ENCODE measurements at regions not wholly inside any gene's neighbourhood (a gene's known extent, or its start where the extent isn't known, plus 50 kb on each side); places are given as distances from the start of the nearest gene placed in this dataset.

DNA sequence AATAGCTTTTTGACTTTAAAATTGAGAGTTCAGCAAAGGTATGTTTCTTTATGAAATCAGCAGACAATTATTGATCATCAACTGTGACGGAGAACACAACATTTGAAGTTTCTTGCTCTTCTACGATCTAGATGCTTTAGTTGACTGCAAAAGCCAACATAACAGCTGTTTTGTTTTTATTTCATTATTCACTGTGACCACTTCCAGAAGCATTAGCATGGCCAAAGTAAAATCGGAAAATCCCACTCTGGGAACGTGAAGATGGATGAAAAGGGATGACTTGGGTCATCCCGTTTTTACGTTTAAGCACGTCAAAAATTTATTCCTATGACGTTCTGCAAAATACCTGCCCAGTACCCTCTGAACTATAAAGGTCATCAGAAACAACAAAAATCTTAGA lies 833.0 kb upstream of the ADAMTS5 start:
- Mint-ChIP-seq H3K4me1 (ENCODE audit: low read depth, unreplicated experiment) (peaks cover 8% of the 10 kb centered on the region), H3K27me3 (ENCODE audit: insufficient read depth, unreplicated experiment) (peaks cover 3% of the 10 kb centered on the region), H3K27ac (ENCODE audit: unreplicated experiment) (no peak overlapping the region), H3K9me3 (ENCODE audit: unreplicated experiment) (no peaks in the 10 kb centered on the region), H3K4me3 (ENCODE audit: unreplicated experiment) (no peak overlapping the region), H3K36me3 (ENCODE audit: insufficient read depth, unreplicated experiment) (no peaks in the 10 kb centered on the region)
- CTCF ChIA-PET: no interaction called here
- intact Hi-C loops (cut with micrococcal nuclease; ENCODE audit: unreplicated experiment): loop anchor here (5.0 to 10.0 kb wide), 2 partner anchors 38 to 535 kb away; no protein-coding TSS in a partner anchor
- DNase-seq: no peak
- no TSS peak for BruUV-seq (replicated peaks)
- Histone ChIP-seq H3K4me1 (no peaks in the 10 kb centered on the region), H3K9me3 (no peaks in the 10 kb centered on the region), H3K4me3 (ENCODE audit: low read depth, low read length) (no peak overlapping the region), H3K36me3 (ENCODE audit: control insufficient read depth, insufficient read depth, low read length) (no peaks in the 10 kb centered on the region), H3K27me3 (replicated peaks; ENCODE audit: control insufficient read depth, insufficient read depth, low read length) (no peaks in the 10 kb centered on the region)
- TF ChIP-seq, protein P1, sequence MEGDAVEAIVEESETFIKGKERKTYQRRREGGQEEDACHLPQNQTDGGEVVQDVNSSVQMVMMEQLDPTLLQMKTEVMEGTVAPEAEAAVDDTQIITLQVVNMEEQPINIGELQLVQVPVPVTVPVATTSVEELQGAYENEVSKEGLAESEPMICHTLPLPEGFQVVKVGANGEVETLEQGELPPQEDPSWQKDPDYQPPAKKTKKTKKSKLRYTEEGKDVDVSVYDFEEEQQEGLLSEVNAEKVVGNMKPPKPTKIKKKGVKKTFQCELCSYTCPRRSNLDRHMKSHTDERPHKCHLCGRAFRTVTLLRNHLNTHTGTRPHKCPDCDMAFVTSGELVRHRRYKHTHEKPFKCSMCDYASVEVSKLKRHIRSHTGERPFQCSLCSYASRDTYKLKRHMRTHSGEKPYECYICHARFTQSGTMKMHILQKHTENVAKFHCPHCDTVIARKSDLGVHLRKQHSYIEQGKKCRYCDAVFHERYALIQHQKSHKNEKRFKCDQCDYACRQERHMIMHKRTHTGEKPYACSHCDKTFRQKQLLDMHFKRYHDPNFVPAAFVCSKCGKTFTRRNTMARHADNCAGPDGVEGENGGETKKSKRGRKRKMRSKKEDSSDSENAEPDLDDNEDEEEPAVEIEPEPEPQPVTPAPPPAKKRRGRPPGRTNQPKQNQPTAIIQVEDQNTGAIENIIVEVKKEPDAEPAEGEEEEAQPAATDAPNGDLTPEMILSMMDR (IDR thresholded peaks at IDR 0.05; ENCODE audit: insufficient read depth in 1 of 2, low read depth in 1 of 2, low read length in 1 of 2, severe bottlenecking in 1 of 2, unreplicated experiment in 1 of 2): no peak
- POLR2A ChIA-PET: no interaction called here

DNA sequence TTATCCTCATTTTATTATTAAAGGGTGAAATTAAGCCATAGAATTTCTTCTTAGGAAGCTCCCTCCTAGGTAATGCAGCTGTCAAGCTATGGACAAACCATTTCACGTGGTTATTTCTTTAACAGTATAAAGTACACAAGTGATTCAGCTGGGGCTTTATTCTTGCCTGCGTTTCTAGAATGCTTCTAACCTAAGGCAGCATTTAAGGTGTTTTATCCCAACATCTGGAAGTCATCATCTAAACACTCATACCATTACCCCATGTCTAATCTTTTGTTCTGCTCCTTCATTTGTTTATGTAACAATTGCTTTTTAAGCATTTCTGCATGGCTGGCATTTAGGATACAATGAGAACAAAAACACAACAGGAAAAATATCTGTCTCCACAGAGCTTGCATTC lies 829.2 kb upstream of the ADAMTS5 start:
- Histone ChIP-seq H3K4me3 (ENCODE audit: low read depth, low read length) (no peak overlapping the region), H3K4me1 (no peaks in the 10 kb centered on the region), H3K9me3 (no peaks in the 10 kb centered on the region), H3K36me3 (ENCODE audit: control insufficient read depth, insufficient read depth, low read length) (no peaks in the 10 kb centered on the region), H3K27me3 (replicated peaks; ENCODE audit: control insufficient read depth, insufficient read depth, low read length) (no peaks in the 10 kb centered on the region)
- Mint-ChIP-seq H3K4me3 (ENCODE audit: unreplicated experiment) (no peak overlapping the region), H3K36me3 (ENCODE audit: insufficient read depth, unreplicated experiment) (no peaks in the 10 kb centered on the region), H3K27ac (ENCODE audit: unreplicated experiment) (no peak overlapping the region), H3K4me1 (ENCODE audit: low read depth, unreplicated experiment) (no peaks in the 10 kb centered on the region), H3K9me3 (ENCODE audit: unreplicated experiment) (no peaks in the 10 kb centered on the region), H3K27me3 (ENCODE audit: insufficient read depth, unreplicated experiment) (peaks cover 3% of the 10 kb centered on the region)
- ChIA-PET POLR2A (no interaction called here), CTCF (no interaction called here)
- DNase-seq: no peak
- no TSS peak for BruUV-seq (replicated peaks)
- TF ChIP-seq, protein P1 (IDR thresholded peaks at IDR 0.05; ENCODE audit: insufficient read depth in 1 of 2, low read depth in 1 of 2, low read length in 1 of 2, severe bottlenecking in 1 of 2, unreplicated experiment in 1 of 2): no peak
- intact Hi-C loops (cut with micrococcal nuclease; ENCODE audit: unreplicated experiment): no loop called here

DNA sequence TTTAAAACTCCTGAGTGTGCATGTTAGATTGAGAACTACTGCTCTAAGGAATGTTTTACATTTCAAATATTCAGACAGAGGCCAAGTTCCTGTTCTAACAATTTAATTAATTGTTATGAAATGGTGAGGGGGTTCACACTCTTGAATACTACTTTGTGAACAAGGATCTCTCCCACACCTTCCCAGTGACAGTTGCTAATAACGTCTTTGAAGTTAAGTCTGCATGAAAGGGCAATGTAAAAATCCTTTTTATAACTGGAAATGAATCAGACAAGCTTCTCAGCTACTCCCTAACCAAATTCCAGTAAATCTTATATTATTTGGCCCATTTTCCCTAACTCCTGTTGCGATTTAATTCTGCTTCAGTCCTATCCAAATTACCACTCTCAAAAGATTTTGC lies 828.5 kb upstream of the ADAMTS5 start:
- H3K36me3 ChIP-seq (ENCODE audit: control insufficient read depth, insufficient read depth, low read length): no peaks in the 10 kb centered on the region
- H3K4me1 Mint-ChIP-seq (ENCODE audit: low read depth, unreplicated experiment): no peaks in the 10 kb centered on the region
- intact Hi-C loops (cut with micrococcal nuclease; ENCODE audit: unreplicated experiment): no loop called here
- no peaks in the 10 kb centered on the region for H3K36me3 Mint-ChIP-seq (ENCODE audit: insufficient read depth, unreplicated experiment)
- H3K27ac Mint-ChIP-seq (ENCODE audit: unreplicated experiment): no peak overlapping the region
- no peak for DNase-seq
- ChIA-PET POLR2A (no interaction called here), CTCF (no interaction called here)
- no peak overlapping the region for H3K4me3 ChIP-seq (ENCODE audit: low read depth, low read length)
- H3K9me3 Mint-ChIP-seq (ENCODE audit: unreplicated experiment): no peaks in the 10 kb centered on the region
- no peaks in the 10 kb centered on the region for H3K9me3 ChIP-seq
- TF ChIP-seq, protein P1 (IDR thresholded peaks at IDR 0.05; ENCODE audit: insufficient read depth in 1 of 2, low read depth in 1 of 2, low read length in 1 of 2, severe bottlenecking in 1 of 2, unreplicated experiment in 1 of 2): no peak
- no peak overlapping the region for H3K4me3 Mint-ChIP-seq (ENCODE audit: unreplicated experiment)
- no TSS peak for BruUV-seq (replicated peaks)
- no peaks in the 10 kb centered on the region for H3K27me3 ChIP-seq (replicated peaks; ENCODE audit: control insufficient read depth, insufficient read depth, low read length)
- peaks cover 3% of the 10 kb centered on the region for H3K27me3 Mint-ChIP-seq (ENCODE audit: insufficient read depth, unreplicated experiment)
- H3K4me1 ChIP-seq: no peaks in the 10 kb centered on the region

Measured in Caco-2 (cell line).